Loucy (cell line): ENCODE measurements at regions not wholly inside any gene's neighbourhood (a gene's known extent, or its start where the extent isn't known, plus 50 kb on each side); places are given as distances from the start of the nearest gene placed in this dataset.

Experiments used
- H2AFZ ChIP-seq: fragments of 200-600 bp; sonication (generic); 2 replicates; pipeline ENCODE4 v1.6.0; 2016; ENCODE audit warnings: antibody characterized with exemption, mild to moderate bottlenecking, low read length, moderate library complexity
- H3F3A ChIP-seq: fragments of 200-600 bp; 2 replicates; pipeline ENCODE4 v1.6.0; 2016; ENCODE audit warnings: antibody characterized with exemption, low read depth, mild to moderate bottlenecking
- H3K27me3 ChIP-seq: fragments of 200-600 bp; sonication (generic); 2 replicates; pipeline ENCODE4 v1.6.1; 2014; ENCODE audit warnings: low read length, mild to moderate bottlenecking; ENCODE audit not compliant: insufficient read depth, poor library complexity, severe bottlenecking
- H3K36me3 ChIP-seq: fragments of 200-600 bp; sonication (generic); 2 replicates; pipeline ENCODE4 v1.6.1; 2016; ENCODE audit warnings: low read length; ENCODE audit not compliant: insufficient read depth
- H3K4me1 ChIP-seq: fragments of 200-600 bp; sonication (generic); 2 replicates; pipeline ENCODE4 v1.5.1; 2014; ENCODE audit warnings: low read length, mild to moderate bottlenecking; ENCODE audit not compliant: insufficient read depth, poor library complexity, severe bottlenecking
- H3K4me2 ChIP-seq: fragments of 200-600 bp; sonication (generic); 2 replicates; pipeline ENCODE4 v1.6.0; 2014; ENCODE audit warnings: antibody characterized with exemption, low read length, low read depth, mild to moderate bottlenecking; ENCODE audit not compliant: poor library complexity, severe bottlenecking
- H3K4me3 ChIP-seq: fragments of 200-600 bp; sonication (generic); 2 replicates; pipeline ENCODE4 v1.5.1; 2014; ENCODE audit warnings: low read length, mild to moderate bottlenecking, mixed read lengths; ENCODE audit not compliant: poor library complexity, severe bottlenecking
- H3K79me2 ChIP-seq: fragments of 200-600 bp; sonication (generic); 2 replicates; pipeline ENCODE4 v1.6.1; 2014; ENCODE audit warnings: low read length; ENCODE audit not compliant: insufficient read depth
- H3K9ac ChIP-seq: fragments of 200-600 bp; sonication (generic); 2 replicates; pipeline ENCODE4 v1.6.0; 2014; ENCODE audit warnings: mild to moderate bottlenecking, low read depth, low read length, moderate library complexity; ENCODE audit not compliant: poor library complexity, severe bottlenecking
- H3K9me2 ChIP-seq: fragments of 200-600 bp; sonication (generic); replicated peaks from 2 replicates; pipeline ENCODE4 v1.6.1; 2016; ENCODE audit warnings: low read depth, low read length, mixed read lengths
- H3K9me3 ChIP-seq: fragments of 200-600 bp; sonication (generic); 2 replicates; pipeline ENCODE4 v1.6.1; 2014; ENCODE audit warnings: mild to moderate bottlenecking, antibody characterized with exemption, low read length, low read depth; ENCODE audit not compliant: insufficient read depth
- H4K20me1 ChIP-seq: fragments of 200-600 bp; sonication (generic); 2 replicates; pipeline ENCODE4 v1.6.0; 2014; ENCODE audit warnings: antibody characterized with exemption, low read length, mild to moderate bottlenecking; ENCODE audit not compliant: insufficient read depth, poor library complexity, severe bottlenecking
- CTCF ChIP-seq: fragments of 200-600 bp; sonication (generic); conservative IDR thresholded peaks from 2 replicates; pipeline ENCODE4 v1.5.1; 2014; ENCODE audit warnings: mild to moderate bottlenecking, antibody characterized with exemption, low read length
- EZH2phosphoT487 ChIP-seq: fragments of 200-600 bp; IDR thresholded peaks from 2 replicates; pipeline ENCODE4 v1.6.1; 2018; ENCODE audit warnings: antibody characterized with exemption, mild to moderate bottlenecking, moderate library complexity, borderline replicate concordance

GRCh38 chr4:63222466-63222865, 1186.8 kb downstream of the TECRL start:
- H3K27me3 ChIP-seq = no peaks in the 10 kb centered on the region
- H4K20me1 ChIP-seq = no peaks in the 10 kb centered on the region
- no peaks in the 10 kb centered on the region for H3K9me2 ChIP-seq
- no peaks in the 10 kb centered on the region for H3F3A ChIP-seq
- no peaks in the 10 kb centered on the region for H3K4me1 ChIP-seq
- H3K4me3 ChIP-seq = no peak overlapping the region
- no peaks in the 10 kb centered on the region for H3K9me3 ChIP-seq
- H2AFZ ChIP-seq = no peak overlapping the region
- no peaks in the 10 kb centered on the region for H3K36me3 ChIP-seq
- H3K9ac ChIP-seq = no peak overlapping the region
- H3K4me2 ChIP-seq = no peak overlapping the region
- TF ChIP-seq EZH2phosphoT487 (no peak), CTCF (no peak)
- H3K79me2 ChIP-seq = no peaks in the 10 kb centered on the region

GRCh38 chr4:63221477-63221876, 1187.8 kb downstream of the TECRL start:
- no peak for TF ChIP-seq CTCF
- TF ChIP-seq EZH2phosphoT487 = no peak
- H3F3A ChIP-seq = no peaks in the 10 kb centered on the region
- H4K20me1 ChIP-seq = no peaks in the 10 kb centered on the region
- no peaks in the 10 kb centered on the region for H3K9me3 ChIP-seq
- no peaks in the 10 kb centered on the region for H3K79me2 ChIP-seq
- H3K9ac ChIP-seq = no peak overlapping the region
- H3K36me3 ChIP-seq = no peaks in the 10 kb centered on the region
- H3K4me1 ChIP-seq = no peaks in the 10 kb centered on the region
- no peak overlapping the region for H2AFZ ChIP-seq
- H3K4me3 ChIP-seq = no peak overlapping the region
- no peak overlapping the region for H3K4me2 ChIP-seq
- no peaks in the 10 kb centered on the region for H3K27me3 ChIP-seq
- no peaks in the 10 kb centered on the region for H3K9me2 ChIP-seq

GRCh38 chr4:63218856-63219255, 1190.4 kb downstream of the TECRL start:
- Histone ChIP-seq H3K4me3 (no peak overlapping the region), H4K20me1 (no peaks in the 10 kb centered on the region), H3K36me3 (no peaks in the 10 kb centered on the region), H3K27me3 (no peaks in the 10 kb centered on the region), H3K4me1 (no peaks in the 10 kb centered on the region), H3K79me2 (no peaks in the 10 kb centered on the region), H2AFZ (no peak overlapping the region), H3K4me2 (no peak overlapping the region), H3K9me2 (no peaks in the 10 kb centered on the region), H3K9me3 (no peaks in the 10 kb centered on the region), H3F3A (no peaks in the 10 kb centered on the region), H3K9ac (no peak overlapping the region)
- TF ChIP-seq CTCF = no peak
- no peak for TF ChIP-seq EZH2phosphoT487
